ENCODE measurements at regions not wholly inside any gene's neighbourhood (a gene's known extent, or its start where the extent isn't known, plus 50 kb on each side); places are given as distances from the start of the nearest gene placed in this dataset.

DNA sequence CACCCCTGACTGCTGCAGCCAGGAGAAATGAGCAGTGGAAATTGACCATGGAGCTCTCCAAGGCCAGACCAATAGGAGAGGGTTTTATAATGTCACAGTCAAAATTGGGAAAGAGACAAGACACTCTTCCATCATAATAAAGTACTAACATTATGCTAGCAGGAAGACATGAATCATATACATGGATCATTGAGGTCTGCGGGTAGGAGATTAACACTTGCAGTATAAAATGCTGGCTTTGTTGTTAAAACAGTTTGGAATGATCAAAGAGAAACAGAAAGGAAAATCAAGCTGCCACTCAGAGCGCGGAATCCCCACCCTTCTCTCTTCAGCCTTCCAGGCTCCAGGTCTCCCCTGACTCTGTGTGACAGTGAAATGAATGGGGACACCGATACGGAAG, 53.4 kb upstream of the CALN1 start:
- no peak for TF ChIP-seq TAF1 (IDR thresholded peaks at IDR 0.05; ENCODE audit: borderline replicate concordance, low read depth, low read length)
- TF ChIP-seq POLR2A (IDR thresholded peaks at IDR 0.05; ENCODE audit: low read depth, low read length): no peak
- no peak for TF ChIP-seq POLR2AphosphoS5 (IDR thresholded peaks at IDR 0.05; ENCODE audit: low read depth, low read length)
- DNase-seq (ENCODE audit: insufficient read length): no peak
- no peak for FAIRE-seq

DNA sequence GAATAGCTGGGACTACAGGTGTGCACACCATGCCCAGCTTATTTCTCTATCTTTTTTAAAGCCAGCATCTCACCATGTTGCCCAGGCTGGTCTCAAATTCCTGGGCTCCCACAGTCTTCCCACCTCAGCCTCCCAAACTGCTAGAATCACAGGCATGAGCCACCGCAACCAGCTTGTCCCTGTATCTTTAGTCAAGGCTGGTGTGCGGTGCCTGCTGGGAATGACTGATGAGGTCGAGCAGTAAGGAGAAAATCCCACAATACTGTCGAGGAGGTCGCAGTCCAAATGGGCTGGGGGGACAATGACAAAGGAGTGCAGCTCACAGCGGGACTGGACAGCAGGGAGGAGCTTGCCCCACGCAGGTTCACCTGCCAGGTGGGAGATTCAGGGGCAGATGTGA, 50.2 kb upstream of the CALN1 start:
- FAIRE-seq: no peak
- no peak for TF ChIP-seq POLR2AphosphoS5 (IDR thresholded peaks at IDR 0.05; ENCODE audit: low read depth, low read length)
- no peak for TF ChIP-seq POLR2A (IDR thresholded peaks at IDR 0.05; ENCODE audit: low read depth, low read length)
- TF ChIP-seq TAF1 (IDR thresholded peaks at IDR 0.05; ENCODE audit: borderline replicate concordance, low read depth, low read length): no peak

More for the DNA sequence above, 50.2 kb upstream of the CALN1 start:
- DNase-seq (ENCODE audit: insufficient read length): no peak
